ENCODE measurements at regions not wholly inside any gene's neighbourhood (a gene's known extent, or its start where the extent isn't known, plus 50 kb on each side); places are given as distances from the start of the nearest gene placed in this dataset.

GRCh38 chr17:55617441-55617840, 105.2 kb downstream of the TMEM100 start:
- Histone ChIP-seq H3K27me3 (ENCODE audit: control insufficient read depth in 2 of 2, insufficient read depth in 2 of 2, low read length in 2 of 2) (no peaks in the 10 kb centered on the region), H3K9ac (replicated peaks; ENCODE audit: extremely low read depth, insufficient read depth, low read length) (no peak overlapping the region), H4K20me1 (replicated peaks; ENCODE audit: control insufficient read depth, extremely low read depth, insufficient read depth, low read length) (no peaks in the 10 kb centered on the region), H3K27ac (ENCODE audit: insufficient read depth, low read depth, low read length) (no peak overlapping the region), H3K4me3 (replicated peaks in 1 of 3; ENCODE audit: insufficient read depth in 1 of 3, low read depth in 1 of 3, low read length in 3 of 3) (no peak overlapping the region), H3K9me3 (replicated peaks; ENCODE audit: control insufficient read depth, insufficient read depth, low read length) (no peaks in the 10 kb centered on the region), H3K4me2 (ENCODE audit: insufficient read depth, low read length) (no peak overlapping the region), H3K4me1 (ENCODE audit: control insufficient read depth, extremely low read depth, insufficient read depth, low read length) (no peaks in the 10 kb centered on the region), H2AFZ (ENCODE audit: low read depth, low read length) (no peak overlapping the region), H3K9me1 (replicated peaks; ENCODE audit: control insufficient read depth, extremely low read depth, insufficient read depth, low read length) (no peaks in the 10 kb centered on the region), H3K79me2 (ENCODE audit: control insufficient read depth, insufficient read depth, low read length) (no peaks in the 10 kb centered on the region), H3K36me3 (ENCODE audit: control insufficient read depth in 2 of 2, extremely low read depth in 1 of 2, insufficient read depth in 2 of 2, low read length in 2 of 2) (no peaks in the 10 kb centered on the region)
- BruUV-seq (replicated peaks) = no TSS peak
- DNase-seq (ENCODE audit: low read depth, low spot score) (no peak), FAIRE-seq (no peak)
- intact Hi-C loops (cut with micrococcal nuclease) (no loop called here), dilution Hi-C loops (cut with MboI; ENCODE audit: extremely low pct_ligation_motif_present, low sequenced_read_pairs) (no loop called here)
- TF ChIP-seq EZH2 (IDR thresholded peaks at IDR 0.05; ENCODE audit: borderline replicate concordance, low read depth, low read length, severe bottlenecking) = no peak
- TF ChIP-seq POLR2A (IDR thresholded peaks at IDR 0.05; ENCODE audit: low read depth, low read length) = no peak
- ChIA-PET POLR2A (no interaction called here), CTCF (interaction anchor here (0.6 to 11.4 kb wide), 3 partner anchors 16 to 819 kb away, joined by 5 to 79 read pairs (median 12); no protein-coding TSS in a partner anchor)

- H3K4me1 ChIP-seq (ENCODE audit: control insufficient read depth, extremely low read depth, insufficient read depth, low read length) = no peaks in the 10 kb centered on the region
- no peak for DNase-seq (ENCODE audit: low read depth, low spot score)
- no peaks in the 10 kb centered on the region for H3K9me1 ChIP-seq (replicated peaks; ENCODE audit: control insufficient read depth, extremely low read depth, insufficient read depth, low read length)
- BruUV-seq (replicated peaks) = no TSS peak
- H3K79me2 ChIP-seq (ENCODE audit: control insufficient read depth, insufficient read depth, low read length) = no peaks in the 10 kb centered on the region
- H3K27ac ChIP-seq (ENCODE audit: insufficient read depth, low read depth, low read length) = no peak overlapping the region
- CTCF ChIA-PET = interaction anchor here (0.6 to 11.4 kb wide), 3 partner anchors 13 to 101 kb away, joined by 3 to 79 read pairs (median 6); no protein-coding TSS in a partner anchor
- TF ChIP-seq JUN (IDR thresholded peaks at IDR 0.05; ENCODE audit: borderline replicate concordance, insufficient read depth, insufficient read length, low read depth) = no peak
- TF ChIP-seq EZH2 (IDR thresholded peaks at IDR 0.05; ENCODE audit: borderline replicate concordance, low read depth, low read length, severe bottlenecking) = no peak
- no peak for TF ChIP-seq POLR2A (IDR thresholded peaks at IDR 0.05; ENCODE audit: low read depth, low read length)
- TF ChIP-seq CTCF (IDR thresholded peaks at IDR 0.05; ENCODE audit: extremely low read depth in 1 of 2, insufficient read depth in 1 of 2, low read depth in 1 of 2, low read length in 2 of 2) = no peak
- no peak for TF ChIP-seq POLR2AphosphoS5 (IDR thresholded peaks at IDR 0.05; ENCODE audit: insufficient read depth, low read depth, low read length)
- no peak for TF ChIP-seq FOS (IDR thresholded peaks at IDR 0.05; ENCODE audit: borderline replicate concordance, insufficient read depth, low read length)
- no peak for TF ChIP-seq MYC (IDR thresholded peaks at IDR 0.05; ENCODE audit: low read depth, low read length)
- TF ChIP-seq MAX (IDR thresholded peaks at IDR 0.05; ENCODE audit: insufficient read depth, insufficient read length) = no peak
- no peak for TF ChIP-seq GATA2 (IDR thresholded peaks at IDR 0.05; ENCODE audit: insufficient read depth, insufficient read length, low read depth, low read length)
- intact Hi-C loops (cut with micrococcal nuclease) (no loop called here), dilution Hi-C loops (cut with MboI; ENCODE audit: extremely low pct_ligation_motif_present, low sequenced_read_pairs) (no loop called here)
- no peak overlapping the region for H2AFZ ChIP-seq (ENCODE audit: low read depth, low read length)
- H3K36me3 ChIP-seq (ENCODE audit: control insufficient read depth in 2 of 2, extremely low read depth in 1 of 2, insufficient read depth in 2 of 2, low read length in 2 of 2) = no peaks in the 10 kb centered on the region
- FAIRE-seq = no peak
- POLR2A ChIA-PET = no interaction called here
- no peak overlapping the region for H3K9ac ChIP-seq (replicated peaks; ENCODE audit: extremely low read depth, insufficient read depth, low read length)
- H3K9me3 ChIP-seq (replicated peaks; ENCODE audit: control insufficient read depth, insufficient read depth, low read length) = no peaks in the 10 kb centered on the region
- H3K27me3 ChIP-seq (ENCODE audit: control insufficient read depth in 2 of 2, insufficient read depth in 2 of 2, low read length in 2 of 2) = no peaks in the 10 kb centered on the region
- no peak overlapping the region for H3K4me3 ChIP-seq (replicated peaks in 1 of 3; ENCODE audit: insufficient read depth in 1 of 3, low read depth in 1 of 3, low read length in 3 of 3)
- no peaks in the 10 kb centered on the region for H4K20me1 ChIP-seq (replicated peaks; ENCODE audit: control insufficient read depth, extremely low read depth, insufficient read depth, low read length)
- no peak overlapping the region for H3K4me2 ChIP-seq (ENCODE audit: insufficient read depth, low read length)
These were observed 102.8 kb upstream of the SMIM36 start for GRCh38 chr17:55614061-55614460.
